ENCODE measurements at regions not wholly inside any gene's neighbourhood (a gene's known extent, or its start where the extent isn't known, plus 50 kb on each side); places are given as distances from the start of the nearest gene placed in this dataset.
"Not testable (repeated sequence)": the region's sequence is repeated elsewhere in the genome, so short reads cannot be mapped to it uniquely, and the experiment has no call there.

DNA sequence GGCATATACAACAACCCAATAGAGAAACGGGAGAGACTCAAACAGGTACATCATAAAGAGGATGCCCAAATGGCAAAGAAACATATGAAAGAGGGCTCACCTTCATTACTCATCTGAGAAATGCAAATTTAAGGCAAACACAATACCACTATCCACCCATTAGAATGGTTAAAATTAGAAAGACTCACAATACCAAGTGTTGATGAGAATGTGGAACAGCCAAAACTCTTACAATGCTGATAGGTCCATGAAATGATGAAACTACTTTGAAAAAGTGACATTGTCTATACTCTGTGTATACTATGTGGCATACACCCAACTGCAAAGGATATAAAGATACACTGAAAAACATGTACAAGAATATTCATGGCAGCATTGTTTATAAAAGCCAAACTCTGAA, 96.2 kb upstream of the TSHZ3 start:
- no peak for DNase-seq (ENCODE audit: low spot score)

DNA sequence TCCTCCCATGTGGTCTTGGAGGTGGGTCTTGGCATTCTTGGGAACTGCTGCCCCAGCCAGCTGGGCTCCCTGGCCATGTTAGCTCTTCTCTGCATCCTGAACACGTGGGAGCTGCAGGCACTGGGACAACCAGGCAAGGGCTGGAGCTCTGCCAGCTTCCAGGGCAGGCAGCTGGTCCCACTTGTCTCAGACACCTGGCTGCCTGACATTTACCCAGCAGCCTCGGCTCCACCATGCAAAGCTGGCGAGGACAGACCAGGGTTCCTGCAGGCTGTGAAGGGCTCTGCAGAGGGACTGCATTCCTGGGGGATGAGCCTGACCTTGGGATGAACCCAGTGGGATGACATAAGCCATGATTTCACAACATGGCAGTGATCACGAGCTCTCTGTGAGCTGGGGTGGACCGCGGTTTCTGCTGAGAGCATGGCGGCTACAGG, 99.0 kb upstream of the TSHZ3 start:
- DNase-seq (ENCODE audit: low spot score) = peak; percentile 62

DNA sequence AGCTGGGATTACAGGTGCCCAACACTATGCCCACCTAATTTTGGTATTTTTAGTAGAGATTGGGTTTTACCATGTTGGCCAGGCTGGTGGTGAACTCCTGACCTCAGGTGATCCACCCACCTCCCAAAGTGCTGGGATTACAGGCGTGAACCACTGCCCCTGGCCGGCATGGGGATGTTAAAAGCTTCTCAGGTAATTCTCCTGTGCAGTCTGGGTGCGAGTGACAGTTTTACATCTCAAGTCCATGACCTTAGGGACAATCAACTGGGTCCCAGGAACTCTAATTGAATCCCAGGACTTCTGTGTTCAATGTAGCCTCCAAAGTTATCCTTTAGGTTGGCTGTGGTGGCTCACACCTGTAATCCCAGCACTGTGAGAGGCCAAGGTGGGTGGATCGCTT, 100.1 kb upstream of the TSHZ3 start:
- no peak for DNase-seq (ENCODE audit: low spot score)

DNA sequence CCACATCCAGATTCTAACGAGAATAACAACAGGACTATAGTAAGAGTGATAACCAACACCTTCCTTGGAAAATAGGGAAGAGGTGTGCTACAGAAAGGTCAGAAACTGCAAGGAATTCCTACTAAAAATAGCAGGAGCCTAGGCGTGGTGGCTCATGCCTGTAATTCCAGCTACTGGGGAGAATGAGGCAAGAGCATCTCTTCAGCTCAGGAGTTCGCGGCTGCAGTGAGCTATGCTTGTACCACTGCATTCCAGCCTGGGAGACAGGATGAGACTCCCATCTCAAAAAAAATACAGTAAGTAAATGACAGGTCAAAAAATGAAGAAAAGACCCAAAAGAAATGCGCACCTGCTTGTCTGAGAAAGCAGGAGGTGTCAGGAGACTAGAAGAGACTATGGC, 101.5 kb upstream of the TSHZ3 start:
- no peak for DNase-seq (ENCODE audit: low spot score)

DNA sequence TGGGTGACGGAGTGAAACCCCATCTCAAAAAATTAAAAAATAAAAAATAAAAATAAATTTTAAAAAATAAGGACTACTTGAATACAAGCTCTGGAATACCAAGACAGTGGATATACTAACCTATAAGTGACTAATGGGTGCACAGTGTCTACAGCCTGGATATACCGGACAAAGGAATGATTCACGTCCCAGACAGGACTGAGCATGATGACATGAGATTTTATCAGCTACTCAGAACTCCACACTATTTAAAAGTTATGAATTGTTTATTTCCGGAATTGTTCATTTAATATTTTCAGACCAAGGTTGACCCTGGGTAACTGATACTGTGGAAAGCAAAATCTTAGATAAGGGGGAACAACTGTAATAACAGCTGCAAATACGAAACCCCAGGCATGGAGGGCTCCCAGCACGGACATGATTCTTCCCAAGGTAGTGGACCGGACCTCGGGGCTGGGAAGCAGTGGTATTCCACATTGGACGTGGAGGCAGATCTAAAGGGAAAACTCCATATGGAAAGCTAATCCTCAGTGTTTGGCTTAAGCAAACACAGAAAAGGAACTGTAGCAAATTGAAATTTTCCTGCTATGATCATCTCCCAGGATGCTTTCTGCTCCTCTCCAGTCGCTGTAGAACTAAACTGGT, 102.6 kb upstream of the TSHZ3 start:
- no peak for DNase-seq (ENCODE audit: low spot score)

DNA sequence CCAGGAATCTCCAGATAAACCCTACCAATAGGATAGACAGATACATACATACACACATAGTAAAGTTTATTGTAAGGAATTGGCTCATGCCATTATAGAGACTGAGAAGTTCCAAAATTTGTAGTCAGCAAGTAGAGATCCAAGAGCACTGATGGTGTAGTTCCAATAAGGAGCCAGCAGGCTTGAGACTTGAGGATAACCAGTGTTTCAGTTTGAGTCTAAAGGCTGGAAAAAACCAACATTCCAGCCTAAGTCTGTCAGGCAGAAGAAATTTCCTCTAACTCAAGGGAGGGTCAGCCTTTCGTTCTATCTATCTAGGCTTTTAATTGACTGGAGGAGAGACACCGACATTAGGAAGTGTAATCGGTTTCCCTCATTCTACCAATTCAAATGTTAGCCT, 110.2 kb upstream of the TSHZ3 start:
- no peak for DNase-seq (ENCODE audit: low spot score)

DNA sequence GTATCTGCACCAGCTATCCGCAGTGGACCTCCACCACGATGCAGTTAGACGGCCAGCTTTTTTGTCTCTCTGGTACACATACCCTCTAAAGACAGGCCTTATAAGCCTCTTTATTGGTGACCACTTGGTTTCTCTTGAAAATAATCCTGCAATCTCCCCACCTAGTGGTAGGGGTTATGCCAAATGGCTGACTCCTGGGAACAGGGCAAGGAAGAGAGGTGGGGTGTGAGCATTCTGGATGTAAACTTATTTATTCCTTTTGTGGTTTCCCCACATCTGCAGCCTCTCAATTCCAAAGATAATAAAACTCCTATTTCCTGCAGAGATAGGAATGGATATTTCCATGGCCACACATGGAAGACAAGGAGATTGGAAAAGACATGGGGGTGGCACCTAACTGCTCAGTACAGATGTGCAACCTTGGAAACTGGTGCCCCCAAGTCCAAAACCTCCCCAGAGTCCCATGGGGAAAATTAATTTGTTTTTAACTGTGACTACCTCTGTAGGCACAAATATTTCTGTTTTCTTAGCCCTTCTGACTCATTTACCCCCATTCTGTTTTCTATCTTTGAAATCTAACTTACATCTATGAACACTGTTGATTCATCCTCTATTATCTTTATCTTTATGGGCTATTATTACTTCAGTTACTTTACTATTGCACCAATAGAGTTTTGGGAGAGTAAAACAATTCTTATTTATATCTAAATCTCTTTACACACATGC, 112.7 kb upstream of the TSHZ3 start:
- DNase-seq (ENCODE audit: low spot score) = no peak

DNA sequence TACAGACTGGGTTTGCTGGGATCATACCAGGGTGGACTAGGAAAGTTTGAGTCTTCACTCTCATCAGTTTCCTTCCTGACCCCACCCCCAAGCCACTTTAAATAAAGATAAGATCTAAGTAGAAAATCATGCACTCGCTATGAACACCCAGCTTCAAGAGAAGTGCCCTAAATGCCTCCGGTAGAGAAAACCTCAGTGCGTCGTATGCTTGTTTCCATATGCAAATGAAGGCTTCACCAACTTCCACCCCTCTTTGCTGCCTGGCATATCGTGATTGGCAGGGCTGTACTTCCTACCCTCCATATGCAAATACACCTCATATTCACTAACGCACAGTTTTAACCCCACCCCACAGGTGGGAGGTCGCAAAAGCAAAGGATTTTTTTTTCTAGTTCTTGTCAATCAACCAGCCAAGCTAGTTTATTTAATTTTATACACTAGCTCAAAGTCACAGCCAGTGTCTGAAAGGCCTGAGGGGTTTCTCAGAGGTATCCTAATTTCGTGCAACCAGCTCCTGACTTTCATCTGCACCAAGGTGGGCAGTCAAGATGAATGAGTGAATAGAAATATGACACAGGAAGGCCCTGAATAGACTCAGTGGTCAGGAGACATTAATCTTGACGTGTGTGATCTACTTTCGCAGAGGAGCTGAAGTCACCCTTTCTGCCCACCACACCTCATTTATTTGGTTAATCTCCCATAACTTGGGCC, 121.1 kb upstream of the TSHZ3 start:
- DNase-seq (ENCODE audit: low spot score) = no peak

DNA sequence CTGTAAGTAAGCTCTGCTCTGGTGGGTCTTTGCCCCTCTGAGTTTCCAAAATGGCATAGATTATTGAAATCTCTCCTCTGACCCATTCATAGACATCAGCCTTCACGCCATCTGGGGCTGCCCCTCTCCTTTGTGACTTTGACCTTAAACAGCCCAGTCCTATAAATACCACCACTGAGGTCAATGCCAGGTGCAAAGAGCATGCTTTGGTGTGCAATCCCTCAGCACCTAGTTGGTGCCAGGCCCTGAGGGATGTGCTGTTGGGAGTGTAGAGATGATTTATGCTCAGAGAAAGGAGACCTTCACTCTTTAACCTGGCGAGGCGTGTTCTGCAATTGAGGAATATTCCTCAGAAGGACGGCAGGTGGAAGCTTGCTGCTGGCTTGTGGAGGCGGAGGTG, 121.7 kb upstream of the TSHZ3 start:
- DNase-seq (ENCODE audit: low spot score) = no peak

DNA sequence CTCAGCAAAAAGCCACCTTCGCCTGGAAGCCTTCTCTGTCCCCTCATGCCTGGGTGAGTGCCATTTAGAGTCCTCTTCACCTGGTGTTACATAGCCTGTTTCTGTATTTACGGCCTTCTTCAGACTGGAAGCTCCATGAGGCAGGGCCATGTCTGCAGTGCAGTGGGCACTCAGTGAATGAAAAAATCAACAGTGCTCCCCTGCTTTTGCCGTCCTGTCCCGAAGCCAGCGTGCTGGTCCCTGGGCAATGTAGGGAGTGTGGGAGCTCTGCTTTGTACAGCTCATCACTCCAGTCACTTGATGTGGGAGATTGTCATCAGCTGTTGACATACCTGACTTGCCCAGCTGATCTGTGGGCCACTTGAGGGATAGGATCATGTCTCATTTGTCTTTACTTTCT, 129.0 kb upstream of the TSHZ3 start:
- DNase-seq (ENCODE audit: low spot score) = no peak

DNA sequence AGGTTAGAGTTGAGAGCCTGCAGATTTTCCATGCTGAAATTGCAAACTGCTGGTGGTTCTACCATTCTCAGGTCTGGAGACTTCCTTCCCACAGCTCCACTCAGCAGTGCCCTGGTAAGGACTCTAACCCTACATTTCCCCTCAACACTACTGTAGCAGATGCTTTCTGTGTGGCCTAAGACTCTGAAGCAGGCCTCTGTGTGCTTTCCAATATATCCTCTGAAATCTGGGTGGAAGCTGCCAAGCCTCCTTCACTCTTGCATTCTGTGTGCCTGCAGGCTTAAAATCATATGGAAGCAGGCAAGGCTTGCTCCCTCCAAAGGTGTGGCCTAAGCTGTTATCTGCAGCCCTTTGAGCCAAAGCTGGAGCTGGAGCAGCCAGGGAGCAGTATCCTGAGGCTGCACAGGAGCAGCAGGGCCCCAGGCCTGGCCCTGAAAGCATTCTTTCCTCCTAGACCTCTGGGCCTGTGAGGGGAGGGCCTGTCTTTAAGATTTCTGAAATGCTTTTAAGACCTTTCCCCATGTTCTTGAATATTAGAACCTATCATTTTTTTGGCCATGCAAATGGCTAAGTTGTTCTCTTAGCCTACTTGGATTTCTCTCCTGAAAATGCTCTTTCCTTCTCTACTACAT, 134.1 kb upstream of the TSHZ3 start:
- no peak for DNase-seq (ENCODE audit: low spot score)

DNA sequence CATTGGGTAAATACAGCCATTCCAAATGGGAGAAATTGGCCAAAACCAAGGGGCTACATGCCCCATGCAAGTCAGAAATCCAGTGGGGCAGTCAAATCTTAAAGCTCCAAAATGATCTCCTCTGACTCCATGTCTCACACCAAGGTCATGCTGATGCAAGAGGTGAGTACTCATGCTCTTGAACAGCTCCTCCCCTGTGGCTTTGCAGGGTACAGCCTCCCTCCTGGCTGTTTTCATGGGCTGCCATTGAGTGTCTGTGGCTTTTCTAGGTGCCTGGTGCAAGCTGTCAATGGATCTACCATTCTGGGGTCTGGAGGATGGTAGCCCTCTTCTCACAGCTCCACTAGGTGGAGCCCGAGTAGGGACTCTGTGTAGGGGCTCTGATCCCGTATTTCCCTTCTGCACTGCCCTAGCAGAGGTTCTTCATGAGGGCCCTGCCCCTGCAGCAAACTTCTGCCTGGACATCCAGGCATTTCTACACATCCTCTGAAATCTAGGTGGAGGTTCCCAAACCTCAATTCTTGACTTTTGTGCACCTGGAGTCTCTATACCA, 135.7 kb upstream of the TSHZ3 start:
- DNase-seq (ENCODE audit: low spot score) = not testable (repeated sequence)

DNA sequence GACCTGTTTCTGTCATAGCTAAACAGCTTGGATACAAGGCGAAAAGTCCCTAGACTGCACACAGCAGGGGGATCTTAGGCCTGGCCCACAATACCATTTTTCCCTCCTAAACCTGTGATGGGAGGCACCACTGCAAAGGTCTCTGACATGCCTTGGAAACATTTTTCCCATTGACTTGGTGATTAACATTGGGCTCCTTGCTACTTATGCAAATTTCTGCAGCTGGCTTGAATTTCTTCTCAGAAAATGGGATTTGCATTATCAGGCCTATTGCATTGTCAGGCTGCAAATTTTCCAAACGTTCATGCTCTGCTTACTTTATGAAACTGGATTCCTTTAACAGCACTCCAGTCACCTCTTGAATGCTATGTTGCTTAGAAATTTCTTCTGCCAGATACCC, 136.2 kb upstream of the TSHZ3 start:
- no peak for DNase-seq (ENCODE audit: low spot score)

DNA sequence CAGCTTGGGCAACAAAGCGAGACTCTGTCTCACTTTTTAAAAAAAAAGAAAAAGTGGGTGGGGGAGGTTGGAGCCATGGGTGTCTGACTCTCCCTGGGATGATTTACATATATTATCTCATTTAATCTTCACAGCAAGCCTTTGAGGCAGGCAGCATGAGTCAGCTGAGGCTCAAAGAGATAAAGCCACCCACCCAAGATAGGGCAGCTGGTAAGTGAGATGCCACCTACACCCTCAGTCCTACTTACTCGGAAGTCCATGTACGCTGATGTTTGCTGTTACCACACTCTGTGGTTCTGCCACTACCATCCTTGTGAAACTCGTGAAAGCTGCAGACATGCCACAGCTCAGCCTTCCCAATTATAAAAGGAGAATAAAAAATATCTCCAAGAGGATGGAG, 142.0 kb upstream of the TSHZ3 start:
- DNase-seq (ENCODE audit: low spot score) = no peak

DNA sequence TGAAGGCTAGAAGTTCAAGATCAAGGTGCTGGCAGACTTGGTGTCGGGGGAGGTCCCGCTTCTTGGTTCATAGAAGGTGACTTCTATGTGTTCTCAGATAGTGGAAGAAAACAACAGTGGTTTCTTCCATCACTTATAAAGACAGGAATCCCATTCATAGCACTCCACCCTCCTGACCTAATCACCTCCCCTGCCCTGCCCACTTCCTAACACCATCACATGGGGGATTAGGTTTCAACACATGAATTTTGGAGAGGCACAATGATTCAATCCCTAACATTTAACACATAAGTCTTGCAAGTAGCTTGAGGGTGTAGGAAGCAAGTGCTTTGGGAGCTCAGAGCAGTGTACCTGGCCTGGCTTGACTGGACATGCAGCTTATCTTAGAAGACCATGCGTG, 142.8 kb upstream of the TSHZ3 start:
- no peak for DNase-seq (ENCODE audit: low spot score)

DNA sequence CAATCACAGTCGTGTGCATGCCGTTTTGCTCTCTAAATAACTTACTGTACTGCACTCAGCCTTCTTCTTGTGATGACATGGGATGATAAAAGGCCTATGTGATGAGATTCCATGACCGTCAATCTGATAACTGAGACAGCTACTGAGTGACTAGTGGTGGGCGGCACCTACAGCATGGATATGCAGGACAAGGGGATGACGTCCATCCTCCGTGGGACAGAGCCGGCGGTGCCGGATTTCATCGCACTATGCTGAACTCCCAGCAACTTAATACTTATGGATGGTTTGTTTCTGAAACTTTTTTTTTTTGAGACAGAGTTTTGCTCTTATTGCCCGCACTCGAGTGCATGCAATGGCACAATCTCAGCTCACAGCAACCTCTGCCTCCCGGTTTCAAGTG, 146.8 kb upstream of the TSHZ3 start:
- DNase-seq (ENCODE audit: low spot score) = no peak

DNA sequence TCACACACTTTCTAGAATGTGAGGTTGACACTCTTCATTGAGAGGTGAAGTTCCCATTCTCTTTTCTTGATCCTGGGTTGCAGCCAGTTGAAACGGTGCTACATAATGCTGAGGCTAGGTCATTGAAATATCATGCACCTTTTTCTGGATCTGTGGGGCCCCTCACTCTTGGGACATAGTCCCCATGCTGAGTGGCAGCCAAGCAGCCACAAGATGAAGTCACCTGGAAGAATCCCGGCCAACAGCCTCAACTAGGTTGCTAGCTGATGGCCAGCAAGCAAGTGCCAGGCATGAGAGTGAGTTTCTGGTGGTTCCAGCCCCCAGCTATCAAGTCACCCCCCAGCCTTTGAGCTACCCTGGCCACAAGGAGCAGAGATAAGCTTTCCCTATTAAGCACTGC, 148.5 kb upstream of the TSHZ3 start:
- no peak for DNase-seq (ENCODE audit: low spot score)

DNA sequence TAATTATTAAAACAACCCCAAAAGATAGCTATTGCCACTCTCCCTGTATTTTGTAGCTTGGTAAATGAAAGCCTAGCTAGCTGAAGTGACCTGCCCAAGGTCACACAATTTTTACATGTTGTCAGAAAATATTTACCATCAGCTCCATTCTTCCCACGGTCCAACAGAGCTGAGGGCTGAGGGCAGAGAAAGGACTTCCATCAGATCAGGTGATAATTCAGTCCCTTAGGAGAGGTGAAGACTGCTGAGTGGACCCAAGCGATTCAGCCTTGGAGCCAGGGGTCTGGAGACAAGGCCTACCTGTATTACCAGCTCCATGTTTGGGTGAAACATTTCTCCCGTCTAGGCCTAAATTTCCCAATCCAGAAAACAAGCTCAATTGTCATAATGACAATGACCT, 149.5 kb upstream of the TSHZ3 start:
- DNase-seq (ENCODE audit: low spot score) = no peak

DNA sequence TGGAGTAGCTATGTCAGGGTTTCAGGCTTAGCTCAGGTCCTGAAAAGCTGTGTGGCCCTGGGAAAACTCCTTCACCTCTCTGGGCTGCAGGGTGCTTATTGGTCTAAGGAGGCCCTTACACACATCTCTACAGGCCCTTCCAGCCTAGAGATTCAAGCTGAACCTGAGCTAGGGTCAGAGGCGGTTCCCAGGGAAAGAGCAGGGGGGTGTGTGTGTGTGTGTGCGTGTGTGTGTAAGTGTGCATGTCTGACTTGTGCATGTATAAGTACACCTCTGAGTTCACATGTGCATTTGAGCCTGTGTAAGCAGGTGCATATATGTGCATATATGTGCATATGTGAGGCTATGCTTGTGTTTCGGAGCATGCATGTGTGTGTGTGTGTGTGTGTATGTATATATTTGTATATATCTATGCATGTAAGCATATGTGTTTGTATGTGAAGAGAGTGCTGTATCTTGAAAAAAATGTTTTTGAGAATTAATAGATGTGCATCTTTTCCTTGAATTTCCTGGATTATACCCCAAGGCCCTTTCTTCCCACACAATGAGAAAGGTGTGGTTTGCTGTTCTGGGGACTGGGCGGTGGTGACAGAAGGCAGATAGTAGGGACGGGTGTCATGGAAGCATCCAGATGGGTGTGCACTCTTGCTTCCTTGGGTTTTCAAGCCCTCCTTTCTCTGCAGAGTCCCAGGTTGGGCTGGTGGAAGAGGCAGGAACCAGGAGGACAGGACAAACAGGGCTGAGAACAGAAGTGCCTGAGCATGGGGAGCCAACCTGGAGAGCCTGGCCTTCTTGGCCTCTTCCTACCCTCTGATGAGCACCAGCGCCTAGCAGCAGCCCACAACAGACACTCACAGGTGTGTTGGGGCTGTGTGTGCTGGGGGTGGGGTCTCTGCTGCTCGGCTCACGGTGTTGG, 150.3 kb upstream of the TSHZ3 start:
- DNase-seq (ENCODE audit: low spot score) = no peak

DNA sequence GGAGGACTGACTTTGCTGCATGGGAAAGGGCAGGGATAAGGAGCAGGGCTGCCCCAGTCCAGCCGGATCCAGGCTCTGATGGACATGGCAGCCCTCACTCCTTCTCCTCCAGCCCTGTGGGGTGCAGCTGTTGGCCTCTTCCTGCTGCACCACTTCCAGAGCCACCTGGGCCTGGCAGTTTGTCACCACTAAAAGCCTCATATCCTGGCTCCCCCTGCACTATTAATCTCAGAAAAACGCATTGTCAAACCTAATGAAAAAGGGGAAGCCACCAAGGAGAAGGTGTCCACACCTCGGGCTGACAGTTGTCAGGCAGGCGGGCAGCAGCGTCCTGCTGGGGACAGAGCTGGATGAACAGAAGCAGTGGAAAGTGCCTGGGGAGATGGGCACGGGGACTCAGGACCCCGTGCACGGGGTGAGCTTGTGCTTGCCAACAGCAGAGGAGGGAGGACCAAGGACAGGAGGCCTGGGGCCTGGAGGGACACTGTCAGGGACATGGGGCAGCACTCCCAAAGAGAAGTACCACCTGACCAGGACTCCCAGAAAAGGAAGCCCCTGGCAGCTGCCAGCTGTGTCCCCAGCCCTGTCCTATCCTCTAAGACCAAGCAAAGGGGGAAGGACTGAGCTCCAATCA, 151.1 kb upstream of the TSHZ3 start:
- DNase-seq (ENCODE audit: low spot score) = no peak

DNA sequence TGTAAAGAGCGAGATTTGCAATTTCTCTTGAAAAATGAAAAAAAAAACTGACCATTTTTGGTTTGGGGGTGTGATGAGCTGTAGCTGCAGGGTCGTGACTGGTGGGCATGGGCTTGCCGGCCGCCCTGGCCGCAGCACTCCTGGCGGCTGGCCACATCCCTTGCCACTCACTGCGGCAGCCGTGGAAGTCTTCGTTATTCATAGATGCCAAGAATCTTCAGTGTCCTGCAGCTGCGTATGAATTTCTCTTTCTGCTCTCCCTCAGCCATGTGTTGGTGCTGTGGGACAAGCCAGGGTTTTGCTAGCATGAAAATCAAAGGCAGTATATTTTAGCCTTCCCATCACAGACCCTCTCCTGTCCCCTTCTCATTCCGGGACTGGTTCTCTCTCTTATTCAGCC, 151.7 kb upstream of the TSHZ3 start:
- no peak for DNase-seq (ENCODE audit: low spot score)

All from ureter (tissue), 1 donor.